Ectodermal cell (in vitro differentiated cells): ENCODE measurements at regions not wholly inside any gene's neighbourhood (a gene's known extent, or its start where the extent isn't known, plus 50 kb on each side); places are given as distances from the start of the nearest gene placed in this dataset.

Source experiments
- H3K27ac ChIP-seq: 2 replicates; pipeline ENCODE4 v1.7.0; 2013; ENCODE audit warnings: mild to moderate bottlenecking, low read depth, low read length; ENCODE audit not compliant: insufficient read depth, poor library complexity, severe bottlenecking
- H3K27me3 ChIP-seq: 2 replicates; pipeline ENCODE4 v1.7.0; 2013; ENCODE audit warnings: mild to moderate bottlenecking, low read length; ENCODE audit not compliant: insufficient read depth, control insufficient read depth, poor library complexity, severe bottlenecking
- H3K36me3 ChIP-seq: one replicate; pipeline ENCODE4 v1.7.0; 2013; ENCODE audit warnings: low read length; ENCODE audit not compliant: control insufficient read depth, insufficient read depth
- H3K4me1 ChIP-seq: one replicate; pipeline ENCODE4 v1.7.0; 2013; ENCODE audit warnings: low read length; ENCODE audit not compliant: control insufficient read depth, insufficient read depth
- H3K4me3 ChIP-seq: 2 replicates; pipeline ENCODE4 v1.7.0; 2013; ENCODE audit warnings: low read depth, low read length, control low read depth; ENCODE audit not compliant: insufficient read depth
- H3K9me3 ChIP-seq: 2 replicates; pipeline ENCODE4 v1.7.0; 2013; ENCODE audit warnings: mild to moderate bottlenecking, low read length, moderate library complexity; ENCODE audit not compliant: control insufficient read depth
- WGBS, 2 experiments: methylation state at CpG; one replicate each; pipeline ENCODE4 v1.1.7; 2013; ENCODE audit warnings: missing lambda C conversion rate in 2 of 2; 5-methylcytosine and 5-hydroxymethylcytosine counted together

DNA sequence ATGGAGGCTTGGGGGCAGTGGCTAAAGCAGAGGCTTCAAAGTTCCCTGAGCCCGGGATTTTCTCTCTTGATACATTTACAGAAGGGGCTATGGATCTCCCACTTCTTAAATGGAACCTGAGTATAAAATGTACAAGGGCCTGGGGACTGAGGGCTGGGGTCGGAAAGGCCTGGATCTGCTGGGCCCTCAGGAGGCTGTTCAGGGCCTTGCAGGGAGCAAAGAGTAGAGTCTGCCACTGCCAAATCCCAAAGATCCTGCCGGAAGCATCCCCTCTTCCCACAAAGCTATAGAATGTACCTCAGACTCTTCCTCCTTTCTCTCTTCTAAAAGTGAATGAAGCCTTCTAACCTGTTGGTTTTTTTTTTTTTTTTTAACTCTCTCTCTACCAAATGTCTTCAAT, 59.8 kb upstream of the ARHGEF3 start:
- H3K36me3 ChIP-seq = no peaks in the 10 kb centered on the region
- H3K9me3 ChIP-seq = no peaks in the 10 kb centered on the region
- no peaks in the 10 kb centered on the region for H3K27me3 ChIP-seq
- H3K4me3 ChIP-seq = no peak overlapping the region
- H3K27ac ChIP-seq = no peak overlapping the region
- H3K4me1 ChIP-seq = no peaks in the 10 kb centered on the region
- WGBS, 2 experiments = 65 to 68% methylated on average over 3 of the region's 3 CpGs

DNA sequence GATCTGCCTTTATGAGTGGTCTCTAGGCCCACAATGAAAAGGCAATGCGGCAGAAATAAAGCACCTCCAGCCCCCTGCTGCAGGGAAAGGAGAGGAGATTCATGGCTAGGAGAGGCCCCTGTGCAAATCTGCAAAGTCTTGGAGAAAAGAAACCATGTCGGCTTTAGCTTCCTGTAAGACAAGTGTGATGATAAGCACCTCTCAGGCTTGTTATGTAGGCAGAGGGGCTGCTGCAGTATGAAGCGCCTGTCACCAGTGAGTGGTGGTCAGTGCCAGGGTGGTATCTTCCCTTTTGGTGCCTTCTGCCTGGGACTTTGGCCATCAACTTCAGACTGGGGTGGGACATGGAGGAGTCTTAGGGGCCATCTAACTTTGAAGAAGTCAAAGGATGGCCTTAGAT, 59.2 kb upstream of the ARHGEF3 start:
- Histone ChIP-seq H3K4me1 (no peaks in the 10 kb centered on the region), H3K27me3 (no peaks in the 10 kb centered on the region)

DNA sequence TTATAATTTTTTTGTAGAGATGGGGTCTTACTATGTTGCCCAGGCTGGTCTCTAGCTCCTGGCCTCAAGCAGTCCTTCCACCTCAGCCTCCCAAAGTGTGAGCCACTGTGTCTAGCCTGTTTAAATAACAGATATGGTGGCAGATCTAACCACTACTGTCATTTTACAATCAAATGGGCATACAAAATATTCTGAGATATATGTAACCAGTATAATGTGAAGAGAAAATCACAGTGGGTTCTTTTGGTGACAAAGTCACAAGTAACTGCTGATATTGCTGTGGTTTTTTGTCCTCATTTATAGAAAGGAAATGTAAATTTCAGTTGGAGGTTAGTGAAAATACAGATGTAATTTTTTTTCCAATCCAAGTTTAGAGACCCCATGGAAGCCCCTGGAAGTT, 58.6 kb upstream of the ARHGEF3 start:
- Histone ChIP-seq H3K36me3 (no peaks in the 10 kb centered on the region), H3K4me3 (no peak overlapping the region), H3K27me3 (no peaks in the 10 kb centered on the region), H3K9me3 (no peaks in the 10 kb centered on the region), H3K27ac (no peak overlapping the region), H3K4me1 (no peaks in the 10 kb centered on the region)

More for the DNA sequence above, 59.2 kb upstream of the ARHGEF3 start:
- Histone ChIP-seq H3K27ac (no peak overlapping the region), H3K9me3 (no peaks in the 10 kb centered on the region), H3K36me3 (no peaks in the 10 kb centered on the region), H3K4me3 (no peak overlapping the region)
- 87 to 92% methylated on average over 3 of the region's 3 CpGs for WGBS, 2 experiments

DNA sequence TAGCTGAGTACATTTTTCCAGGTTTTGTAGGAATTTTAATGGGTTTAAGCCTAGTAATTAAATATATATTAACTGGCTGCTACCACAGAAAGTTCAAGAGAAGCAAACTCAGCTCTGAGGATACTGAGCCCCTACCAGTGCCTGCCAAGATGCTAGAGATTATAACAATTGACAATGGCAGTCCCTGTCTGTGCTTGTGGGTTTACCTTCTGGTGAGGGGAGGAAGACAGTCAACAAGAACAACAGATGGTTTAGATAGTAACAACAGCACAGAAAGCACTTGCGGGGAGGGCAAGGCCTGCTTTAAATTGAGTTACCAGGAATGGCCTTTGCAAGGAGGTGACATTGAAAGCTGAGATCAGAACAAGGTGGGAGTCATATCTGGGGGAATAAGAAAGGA, 56.6 kb upstream of the ARHGEF3 start:
- Histone ChIP-seq H3K27me3 (no peaks in the 10 kb centered on the region), H3K27ac (no peak overlapping the region), H3K36me3 (no peaks in the 10 kb centered on the region), H3K4me1 (no peaks in the 10 kb centered on the region), H3K9me3 (no peaks in the 10 kb centered on the region), H3K4me3 (no peak overlapping the region)
- WGBS, 2 experiments = 95 to 98% methylated on average over 1 of the region's 1 CpG

DNA sequence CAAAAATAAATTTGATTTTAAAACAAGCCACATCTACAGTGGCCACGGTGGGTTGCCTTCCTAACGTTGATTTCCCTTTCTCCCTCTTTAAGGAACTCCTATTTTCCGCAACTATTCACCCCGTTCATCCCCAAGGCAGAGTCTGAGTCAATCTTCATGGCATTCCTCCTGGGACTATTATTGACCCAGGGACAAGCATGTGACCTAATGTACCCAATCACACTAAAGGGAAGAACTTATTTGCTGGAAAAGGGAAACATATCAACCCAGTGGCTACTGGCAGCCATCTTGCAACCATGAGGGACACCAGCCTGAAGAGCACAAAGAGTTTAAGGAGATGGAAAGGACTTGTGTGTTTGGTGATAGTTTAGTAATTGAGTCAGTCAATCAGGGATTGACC, 55.4 kb upstream of the ARHGEF3 start:
- no peak overlapping the region for H3K4me3 ChIP-seq
- H3K9me3 ChIP-seq = no peaks in the 10 kb centered on the region
- no peaks in the 10 kb centered on the region for H3K4me1 ChIP-seq
- H3K27me3 ChIP-seq = no peaks in the 10 kb centered on the region
- 87 to 90% methylated on average over 4 of the region's 4 CpGs for WGBS, 2 experiments
- H3K36me3 ChIP-seq = no peaks in the 10 kb centered on the region
- H3K27ac ChIP-seq = no peak overlapping the region

DNA sequence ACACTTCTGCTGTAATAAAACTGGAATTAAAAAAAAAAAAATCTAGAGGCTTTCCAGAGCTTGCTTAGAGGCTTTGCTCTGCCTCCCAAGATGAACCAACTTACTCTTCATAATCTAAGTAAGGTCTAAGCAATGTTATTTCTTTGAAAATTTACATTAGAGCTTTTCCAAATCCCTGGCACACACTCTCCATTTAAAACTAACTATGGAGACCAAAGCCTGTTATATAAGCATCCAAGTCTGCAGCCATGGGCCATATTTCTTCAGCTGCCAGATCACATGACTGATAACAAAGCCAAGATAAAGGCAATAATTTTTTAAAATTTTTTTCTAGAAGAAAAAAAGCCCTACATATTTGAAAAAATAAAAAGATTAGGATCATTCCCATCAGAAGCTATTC, 55.0 kb upstream of the ARHGEF3 start:
- Histone ChIP-seq H3K27me3 (no peaks in the 10 kb centered on the region), H3K27ac (no peak overlapping the region), H3K4me1 (no peaks in the 10 kb centered on the region), H3K36me3 (no peaks in the 10 kb centered on the region), H3K9me3 (no peaks in the 10 kb centered on the region), H3K4me3 (no peak overlapping the region)

DNA sequence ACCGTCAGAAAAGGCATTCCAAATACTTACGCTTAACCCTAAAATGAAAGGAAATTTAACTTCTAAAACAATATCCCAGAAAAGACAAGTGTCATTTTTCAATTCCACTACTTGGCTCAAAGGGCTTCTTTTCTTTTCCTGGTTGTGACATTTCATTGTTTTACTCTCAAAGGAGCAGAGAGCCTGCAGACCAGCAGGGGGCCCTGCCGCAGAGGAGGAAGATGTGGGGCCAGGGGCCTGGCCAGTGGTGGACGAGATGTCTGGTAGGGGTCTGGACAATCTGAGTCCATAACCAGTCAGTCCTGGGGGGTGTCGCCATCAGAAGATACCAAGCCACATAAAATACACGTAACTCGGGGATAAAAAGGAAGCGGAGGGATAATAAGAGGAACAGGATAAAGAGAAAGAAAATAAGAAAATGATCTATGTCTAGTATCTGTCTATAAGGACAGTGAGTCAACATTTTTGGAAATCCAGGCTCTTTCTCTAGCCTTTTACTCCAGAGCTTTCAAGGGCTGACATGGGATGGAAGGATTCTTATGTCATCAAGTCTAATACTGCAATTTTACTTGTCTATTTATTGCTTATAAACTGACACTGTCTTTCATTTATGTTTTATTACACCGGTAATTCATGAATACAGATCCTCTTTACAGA, 54.2 kb upstream of the ARHGEF3 start:
- H3K27ac ChIP-seq = no peak overlapping the region
- no peaks in the 10 kb centered on the region for H3K9me3 ChIP-seq
- no peaks in the 10 kb centered on the region for H3K36me3 ChIP-seq
- H3K4me1 ChIP-seq = no peaks in the 10 kb centered on the region
- WGBS, 2 experiments = 74% methylated on average over 9 of the region's 9 CpGs
- no peak overlapping the region for H3K4me3 ChIP-seq
- H3K27me3 ChIP-seq = no peaks in the 10 kb centered on the region

DNA sequence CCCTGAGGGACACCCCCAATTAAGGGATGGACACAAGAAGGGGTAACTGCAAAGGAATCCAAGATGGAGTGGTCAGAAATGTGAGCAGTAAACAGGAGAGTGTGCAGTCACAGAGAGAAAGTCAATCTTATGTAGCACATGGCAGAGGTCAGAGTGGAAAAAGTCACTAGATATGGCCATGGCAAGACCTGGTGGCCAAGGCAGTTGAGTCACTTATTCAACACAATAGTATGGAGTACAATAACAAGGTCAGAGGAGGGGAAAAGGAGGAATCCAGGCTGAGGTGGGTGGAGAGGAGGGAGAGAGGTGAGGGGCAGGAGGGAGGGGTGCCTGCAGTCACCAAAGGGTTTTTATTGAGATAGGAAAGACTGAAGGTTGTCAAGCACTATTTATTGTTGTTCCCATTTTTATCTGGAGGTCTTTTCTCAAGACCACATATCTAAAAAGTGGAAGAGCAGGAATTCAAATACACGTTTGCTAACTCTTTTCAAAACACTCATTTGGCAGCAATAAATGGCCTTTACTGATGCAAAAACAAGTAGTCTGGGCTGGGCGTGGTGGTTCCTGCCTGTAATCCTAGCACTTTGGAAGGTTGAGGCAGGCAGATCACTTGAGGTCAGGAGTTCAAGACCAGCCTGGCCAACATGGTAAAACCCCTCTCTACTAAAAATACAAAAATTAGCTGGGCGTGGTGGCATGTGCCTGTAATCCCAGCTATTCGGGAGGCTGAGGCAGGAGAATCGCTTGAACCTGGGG, 53.3 kb upstream of the ARHGEF3 start:
- no peaks in the 10 kb centered on the region for H3K27me3 ChIP-seq
- WGBS, 2 experiments = 92 to 95% methylated on average over 5 of the region's 5 CpGs
- H3K36me3 ChIP-seq = no peaks in the 10 kb centered on the region
- no peaks in the 10 kb centered on the region for H3K9me3 ChIP-seq
- no peaks in the 10 kb centered on the region for H3K4me1 ChIP-seq
- no peak overlapping the region for H3K27ac ChIP-seq
- H3K4me3 ChIP-seq = no peak overlapping the region

DNA sequence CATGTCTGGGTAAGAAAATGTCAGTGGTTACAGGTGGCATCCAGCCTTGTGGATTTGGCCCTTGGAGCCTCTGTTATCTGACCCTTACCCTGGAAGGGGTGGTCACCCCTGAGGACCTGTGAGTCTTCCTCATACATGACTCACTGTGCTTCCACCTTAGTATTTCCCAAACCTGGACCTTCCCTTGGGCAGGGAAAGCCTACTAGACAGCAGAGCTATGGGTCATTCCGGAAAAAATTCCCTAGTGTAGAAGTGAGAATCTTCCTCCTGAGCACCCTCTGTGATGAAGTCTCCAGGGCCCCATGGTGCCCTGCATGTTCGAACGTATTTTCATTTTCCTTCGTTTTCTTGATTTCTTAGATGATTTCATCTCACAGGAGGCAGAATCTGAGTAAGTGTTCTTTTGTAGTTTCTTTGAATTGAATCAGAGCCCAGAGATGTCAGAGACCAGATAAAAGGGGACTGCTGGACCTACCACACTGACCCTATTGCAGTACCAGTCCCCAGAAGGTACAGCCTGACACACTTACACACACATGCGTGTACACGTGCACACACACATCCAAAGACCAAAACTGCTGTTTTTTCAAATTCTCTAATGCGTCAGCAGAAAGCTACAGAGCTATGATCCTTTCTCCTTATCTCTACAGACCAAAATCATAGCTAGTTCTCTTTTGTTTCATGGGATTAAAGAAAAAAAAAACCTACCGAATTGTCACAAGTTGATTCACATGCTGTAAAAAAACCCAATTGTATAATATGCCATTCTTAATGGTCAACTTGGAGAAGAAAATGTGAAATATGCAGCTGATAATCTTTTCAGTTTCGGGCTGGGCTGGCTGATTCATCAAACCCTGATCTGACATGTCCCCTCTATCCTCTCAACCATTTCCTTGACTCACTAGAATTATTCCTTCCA, 50.5 kb upstream of the ARHGEF3 start:
- no peaks in the 10 kb centered on the region for H3K4me1 ChIP-seq
- no peak overlapping the region for H3K27ac ChIP-seq
- no peaks in the 10 kb centered on the region for H3K9me3 ChIP-seq
- WGBS, 2 experiments = 96% methylated on average over 9 of the region's 9 CpGs
- no peaks in the 10 kb centered on the region for H3K36me3 ChIP-seq
- H3K4me3 ChIP-seq = no peak overlapping the region
- no peaks in the 10 kb centered on the region for H3K27me3 ChIP-seq
